ENCODE measurements at regions not wholly inside any gene's neighbourhood (a gene's known extent, or its start where the extent isn't known, plus 50 kb on each side); places are given as distances from the start of the nearest gene placed in this dataset.
"Not testable (repeated sequence)": the region's sequence is repeated elsewhere in the genome, so short reads cannot be mapped to it uniquely, and the experiment has no call there.

GRCh38 chr6:49299279-49299678 is 163.8 kb downstream of the MMUT start:
- no peaks in the 10 kb centered on the region for H3K9me3 ChIP-seq
- H3K4me1 ChIP-seq: no peaks in the 10 kb centered on the region
- intact Hi-C loops (cut with DNase I): no loop called here
- no peaks in the 10 kb centered on the region for H3K36me3 ChIP-seq
- H3K4me3 ChIP-seq (replicated peaks in 1 of 3): no peak overlapping the region
- no peaks in the 10 kb centered on the region for H3K27me3 ChIP-seq
- no peak overlapping the region for H3K27ac ChIP-seq
- DNase-seq: no peak
- no peak for TF ChIP-seq POLR2A (IDR thresholded peaks at IDR 0.05)
- TF ChIP-seq, protein P1, sequence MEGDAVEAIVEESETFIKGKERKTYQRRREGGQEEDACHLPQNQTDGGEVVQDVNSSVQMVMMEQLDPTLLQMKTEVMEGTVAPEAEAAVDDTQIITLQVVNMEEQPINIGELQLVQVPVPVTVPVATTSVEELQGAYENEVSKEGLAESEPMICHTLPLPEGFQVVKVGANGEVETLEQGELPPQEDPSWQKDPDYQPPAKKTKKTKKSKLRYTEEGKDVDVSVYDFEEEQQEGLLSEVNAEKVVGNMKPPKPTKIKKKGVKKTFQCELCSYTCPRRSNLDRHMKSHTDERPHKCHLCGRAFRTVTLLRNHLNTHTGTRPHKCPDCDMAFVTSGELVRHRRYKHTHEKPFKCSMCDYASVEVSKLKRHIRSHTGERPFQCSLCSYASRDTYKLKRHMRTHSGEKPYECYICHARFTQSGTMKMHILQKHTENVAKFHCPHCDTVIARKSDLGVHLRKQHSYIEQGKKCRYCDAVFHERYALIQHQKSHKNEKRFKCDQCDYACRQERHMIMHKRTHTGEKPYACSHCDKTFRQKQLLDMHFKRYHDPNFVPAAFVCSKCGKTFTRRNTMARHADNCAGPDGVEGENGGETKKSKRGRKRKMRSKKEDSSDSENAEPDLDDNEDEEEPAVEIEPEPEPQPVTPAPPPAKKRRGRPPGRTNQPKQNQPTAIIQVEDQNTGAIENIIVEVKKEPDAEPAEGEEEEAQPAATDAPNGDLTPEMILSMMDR (IDR thresholded peaks at IDR 0.05): no peak

DNA sequence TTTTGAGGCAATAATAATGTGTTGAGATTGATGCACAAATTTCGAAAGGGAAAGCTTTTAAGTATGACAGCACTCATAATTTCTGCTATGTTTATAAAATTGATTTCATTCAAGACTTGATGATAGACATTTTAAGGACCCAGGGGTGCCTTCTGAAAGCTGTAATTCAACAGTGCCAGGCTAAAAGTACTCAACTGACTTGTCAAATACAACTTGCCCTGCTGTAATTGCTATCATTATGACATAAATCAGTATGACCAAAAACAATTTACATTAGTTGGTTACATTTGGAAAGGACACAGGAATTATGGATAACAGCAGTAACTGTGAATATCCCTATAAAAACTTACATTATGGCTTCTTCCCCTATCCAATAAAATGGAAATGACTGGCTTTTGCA is 178.9 kb downstream of the MMUT start:
- TF ChIP-seq POLR2A (IDR thresholded peaks at IDR 0.05): no peak
- no peaks in the 10 kb centered on the region for H3K36me3 ChIP-seq
- H3K27ac ChIP-seq: no peak overlapping the region
- no peaks in the 10 kb centered on the region for H3K27me3 ChIP-seq
- H3K9me3 ChIP-seq: no peaks in the 10 kb centered on the region
- 58 to 69% methylated on average over 1 of the region's 1 CpG for WGBS, 2 donors
- intact Hi-C loops (cut with DNase I): no loop called here
- H3K4me3 ChIP-seq (replicated peaks in 1 of 3): no peak overlapping the region
- DNase-seq: no peak
- no peaks in the 10 kb centered on the region for H3K4me1 ChIP-seq

DNA sequence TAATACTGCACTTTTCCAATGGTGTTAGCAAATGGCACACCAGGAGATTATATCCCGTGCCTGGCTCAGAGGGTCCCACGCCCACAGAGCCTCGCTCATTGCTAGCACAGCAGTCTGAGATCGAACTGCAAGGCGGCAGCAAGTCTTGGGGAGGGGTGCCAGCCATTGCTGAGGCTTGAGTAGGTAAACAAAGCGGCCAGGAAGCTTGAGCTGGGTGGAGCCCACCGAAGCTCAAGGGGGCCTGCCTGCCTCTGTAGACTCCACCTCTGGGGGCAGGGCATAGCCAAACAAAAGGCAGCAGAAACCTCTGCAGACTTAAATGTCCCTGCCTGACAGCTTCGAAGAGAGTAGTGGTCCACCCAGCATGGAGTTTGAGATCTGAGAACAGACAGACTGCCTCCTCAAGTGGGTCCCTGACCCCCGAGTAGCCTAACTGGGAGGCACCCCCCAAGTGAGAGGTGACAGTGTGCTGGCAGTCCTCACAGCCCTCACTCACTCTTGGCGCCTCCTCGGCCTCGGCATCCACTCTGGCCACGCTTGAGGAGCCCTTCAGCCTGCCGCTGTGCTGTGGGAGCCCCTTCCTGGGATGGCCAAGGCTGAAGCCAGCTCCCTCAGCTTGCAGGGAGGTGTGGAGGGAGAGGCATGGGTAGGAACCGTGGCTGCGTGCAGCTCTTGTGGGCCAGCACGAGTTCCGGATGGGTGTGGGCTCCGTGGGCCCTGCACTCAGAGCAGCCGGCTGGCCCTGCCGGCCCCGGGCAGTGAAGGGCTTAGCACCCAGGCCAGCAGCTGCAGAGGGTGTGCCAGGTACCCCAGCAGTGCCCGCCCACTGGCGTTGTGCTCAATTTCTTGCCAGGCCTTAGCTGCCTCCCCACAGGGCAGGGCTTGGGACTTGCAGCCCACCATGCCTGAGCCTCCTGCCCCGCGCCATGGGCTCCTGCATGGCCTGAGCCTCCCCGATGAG is 188.0 kb downstream of the MMUT start:
- H3K27ac ChIP-seq; H3K4me1 ChIP-seq; H3K36me3 ChIP-seq; DNase-seq; H3K27me3 ChIP-seq; intact Hi-C loops (cut with DNase I); H3K9me3 ChIP-seq; H3K4me3 ChIP-seq (replicated peaks in 1 of 3): not testable (repeated sequence)
- 76 to 88% methylated on average over 19 to 22 of the region's 27 CpGs for WGBS, 2 donors

DNA sequence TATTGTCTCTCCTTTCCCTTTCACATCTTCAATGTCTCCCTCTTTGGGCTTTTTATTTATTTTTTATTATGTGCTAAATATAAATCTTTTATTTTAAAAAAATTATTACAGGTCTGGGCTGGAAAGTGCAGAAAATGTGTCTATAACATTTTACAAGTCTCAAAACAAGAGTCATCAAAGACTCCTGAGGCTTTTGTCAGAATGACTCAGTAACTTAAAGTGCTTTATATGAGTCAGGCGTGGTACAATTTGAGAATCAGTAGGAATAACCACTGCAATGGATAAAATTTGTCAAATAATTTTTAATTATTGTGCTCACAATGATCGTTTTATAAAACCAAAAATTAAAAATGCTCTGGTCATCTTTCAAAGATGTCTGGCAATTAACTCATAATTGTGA is 193.9 kb downstream of the MMUT start:
- Histone ChIP-seq H3K36me3 (no peaks in the 10 kb centered on the region), H3K27me3 (no peaks in the 10 kb centered on the region), H3K4me1 (no peaks in the 10 kb centered on the region), H3K4me3 (replicated peaks in 1 of 3) (no peak overlapping the region), H3K9me3 (no peaks in the 10 kb centered on the region), H3K27ac (no peak overlapping the region)
- no peak for DNase-seq
- intact Hi-C loops (cut with DNase I): no loop called here
- no peak for TF ChIP-seq POLR2A (IDR thresholded peaks at IDR 0.05)
- TF ChIP-seq, protein P1 (IDR thresholded peaks at IDR 0.05): no peak
- 37 to 51% methylated on average over 2 of the region's 2 CpGs for WGBS, 2 donors

DNA sequence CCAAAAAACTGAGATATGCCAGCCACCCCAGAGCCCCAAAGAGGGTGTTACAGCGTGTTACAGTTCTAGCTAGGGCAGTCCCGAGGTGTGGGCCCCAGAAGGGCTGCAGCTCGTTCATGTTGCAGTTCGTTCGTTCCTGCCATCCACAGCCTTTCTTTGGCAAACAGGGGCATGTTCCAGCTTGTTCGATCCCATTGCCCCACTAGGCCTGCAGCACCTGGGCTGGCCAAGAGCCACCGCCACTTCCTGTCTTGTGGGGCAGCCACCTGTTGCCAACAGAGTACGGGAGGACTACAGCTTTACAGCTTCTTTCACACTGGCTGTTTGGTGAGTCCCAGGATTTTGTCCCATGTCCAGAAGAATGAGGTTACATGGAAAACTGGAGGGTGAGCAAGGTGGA is 198.1 kb downstream of the MMUT start:
- no peaks in the 10 kb centered on the region for H3K4me1 ChIP-seq
- no peak for TF ChIP-seq POLR2A (IDR thresholded peaks at IDR 0.05)
- no peak overlapping the region for H3K4me3 ChIP-seq (replicated peaks in 1 of 3)
- H3K9me3 ChIP-seq: no peaks in the 10 kb centered on the region
- no peaks in the 10 kb centered on the region for H3K27me3 ChIP-seq
- H3K27ac ChIP-seq: no peak overlapping the region
- DNase-seq: no peak
- WGBS, 2 donors: 90 to 91% methylated on average over 8 of the region's 8 CpGs
- no peaks in the 10 kb centered on the region for H3K36me3 ChIP-seq
- intact Hi-C loops (cut with DNase I): no loop called here

DNA sequence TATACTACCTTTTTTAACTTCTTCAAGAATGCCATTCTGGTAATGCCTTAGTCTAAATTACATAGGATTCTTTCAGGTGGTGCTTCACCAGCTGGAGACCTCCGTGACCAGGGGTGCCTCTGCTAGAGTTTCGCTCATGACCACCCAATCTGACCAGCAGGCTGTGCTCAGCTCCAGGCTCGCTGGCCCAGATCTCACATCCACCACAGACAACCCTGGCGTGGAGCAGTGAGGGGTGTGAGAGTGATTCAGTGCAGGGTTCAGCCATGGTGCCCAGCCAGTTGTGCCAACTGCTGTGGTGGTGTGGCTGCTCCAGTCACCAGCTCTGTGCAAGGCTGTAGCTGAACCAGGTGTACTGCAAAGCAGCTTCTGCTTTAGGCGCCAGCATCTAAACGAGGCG is 198.6 kb downstream of the MMUT start:
- Histone ChIP-seq H3K4me1 (no peaks in the 10 kb centered on the region), H3K27me3 (no peaks in the 10 kb centered on the region), H3K4me3 (replicated peaks in 1 of 3) (no peak overlapping the region), H3K36me3 (no peaks in the 10 kb centered on the region), H3K27ac (no peak overlapping the region), H3K9me3 (no peaks in the 10 kb centered on the region)
- DNase-seq: no peak
- TF ChIP-seq, protein P1 (IDR thresholded peaks at IDR 0.05): no peak
- TF ChIP-seq POLR2A (IDR thresholded peaks at IDR 0.05): no peak
- intact Hi-C loops (cut with DNase I): no loop called here
- 86 to 88% methylated on average over 6 to 7 of the region's 7 CpGs for WGBS, 2 donors
